SK-N-SH (cell line): ENCODE measurements at regions not wholly inside any gene's neighbourhood (a gene's known extent, or its start where the extent isn't known, plus 50 kb on each side); places are given as distances from the start of the nearest gene placed in this dataset.

Source experiments
- CTCF ChIA-PET: fragments of 300-600, 350-600 bp; formaldehyde crosslinking; extraction: SDS; loops from one replicate; lab custom pipeline; 2021; lab: Yijun Ruan, JAX
- POLR2A ChIA-PET: fragments of 350-600 bp; sonication (Branson Sonifier 250); formaldehyde crosslinking; extraction: SDS; loops from one replicate; lab custom pipeline; 2020; ENCODE audit warnings: antibody characterized with exemption, inconsistent platforms; lab: Yijun Ruan, JAX
- DNase-seq: peaks from one replicate; pipeline ENCODE4 v3.0.0; 2012
- H2AFZ ChIP-seq: fragments of 200-600 bp; sonication (generic); 2 replicates; pipeline ENCODE4 v1.8.1; 2016; ENCODE audit warnings: antibody characterized with exemption, mild to moderate bottlenecking, low read depth
- H3F3A ChIP-seq: fragments of 200-600 bp; sonication (generic); replicated peaks from 2 replicates; pipeline ENCODE3; 2016; ENCODE audit warnings: antibody characterized with exemption, mild to moderate bottlenecking; ENCODE audit not compliant: insufficient read depth
- H3K27ac ChIP-seq, 2 experiments: fragments of 200-500 bp in 1 of 2; fragments of 200-600 bp in 1 of 2; sonication (Bioruptor generic) in 1 of 2; sonication (generic), shearing (Covaris generic) in 1 of 2; 2 replicates each; pipeline versions ENCODE4 v1.5.1 to v1.6.1; 2014 to 2016; ENCODE audit warnings: low read depth in 2 of 2, inconsistent platforms in 1 of 2, low read length in 1 of 2, mild to moderate bottlenecking in 1 of 2, mixed read lengths in 1 of 2
- H3K27me3 ChIP-seq: fragments of 200-600 bp; sonication (generic), shearing (Covaris generic); 2 replicates; pipeline ENCODE4 v1.6.1; 2016; ENCODE audit warnings: mixed run types; ENCODE audit not compliant: insufficient read depth
- H3K36me3 ChIP-seq, 2 experiments: fragments of 200-500 bp in 1 of 2; fragments of 200-600 bp in 1 of 2; sonication (Bioruptor generic) in 1 of 2; sonication (generic) in 1 of 2; replicated peaks in 1 of 2; 2 replicates each; pipeline versions ENCODE3 to v1.5.1; 2014 to 2016; ENCODE audit warnings: low read length in 1 of 2, mild to moderate bottlenecking in 1 of 2; ENCODE audit not compliant: insufficient read depth in 2 of 2, control insufficient read depth in 1 of 2
- H3K4me1 ChIP-seq, 2 experiments: fragments of 200-500 bp in 1 of 2; fragments of 200-600 bp in 1 of 2; sonication (Bioruptor generic) in 1 of 2; sonication (generic), shearing (Covaris generic) in 1 of 2; 2 replicates each; pipeline versions ENCODE4 v1.5.1 to v1.6.1; 2014 to 2016; ENCODE audit warnings: low read depth in 1 of 2, low read length in 1 of 2, mixed run types in 1 of 2; ENCODE audit not compliant: insufficient read depth in 2 of 2, control insufficient read depth in 1 of 2
- H3K4me2 ChIP-seq: fragments of 200-600 bp; sonication (generic), shearing (Covaris generic); 2 replicates; pipeline ENCODE4 v1.6.1; 2017; ENCODE audit warnings: mixed run types
- H3K4me3 ChIP-seq, 2 experiments: fragments of 200-500 bp in 1 of 2; fragments of 200-600 bp in 1 of 2; sonication (Bioruptor generic) in 1 of 2; sonication (generic), shearing (Covaris generic) in 1 of 2; 2 replicates each; pipeline versions ENCODE4 v1.5.1 to v1.8.1; 2014 to 2016; ENCODE audit warnings: low read depth in 2 of 2, inconsistent platforms in 1 of 2, low read length in 1 of 2, mild to moderate bottlenecking in 1 of 2, mixed read lengths in 1 of 2, moderate library complexity in 1 of 2
- H3K79me2 ChIP-seq: fragments of 200-600 bp; sonication (generic); 2 replicates; pipeline ENCODE4 v1.8.1; 2017; ENCODE audit warnings: mild to moderate bottlenecking; ENCODE audit not compliant: insufficient read depth
- H3K9ac ChIP-seq: fragments of 200-600 bp; sonication (generic); 2 replicates; pipeline ENCODE4 v1.6.1; 2017; ENCODE audit warnings: mixed run types
- H3K9me2 ChIP-seq: fragments of 200-600 bp; sonication (generic); 2 replicates; pipeline ENCODE4 v1.6.1; 2017; ENCODE audit warnings: mixed run types
- H3K9me3 ChIP-seq: fragments of 200-600 bp; sonication (generic); 2 replicates; pipeline ENCODE4 v1.6.1; 2017; ENCODE audit warnings: mixed run types, mild to moderate bottlenecking, moderate library complexity
- H4K20me1 ChIP-seq: fragments of 200-600 bp; sonication (generic); 2 replicates; pipeline ENCODE4 v1.6.1; 2017; ENCODE audit warnings: mild to moderate bottlenecking, mixed run types; ENCODE audit not compliant: insufficient read depth
- FOXJ3 ChIP-seq: sonication (generic); formaldehyde crosslinking; IDR thresholded peaks from 2 replicates; pipeline ENCODE4 v1.5.1; 2020; ENCODE audit warnings: mild to moderate bottlenecking, missing genetic modification reagents
- PBX3 ChIP-seq: IDR thresholded peaks from 2 replicates; pipeline ENCODE4; 2012
- RAD21 ChIP-seq: IDR thresholded peaks from 2 replicates; pipeline ENCODE4 v1.6.1; 2012; ENCODE audit warnings: mild to moderate bottlenecking, low read length
- RCOR1 ChIP-seq: fragments of 150-350 bp; IDR thresholded peaks from 2 replicates; pipeline ENCODE4 v1.6.1; 2017; ENCODE audit warnings: antibody characterized with exemption, low read length
- REST ChIP-seq: IDR thresholded peaks from 2 replicates; pipeline ENCODE4 v1.6.1; 2012; ENCODE audit warnings: mild to moderate bottlenecking, low read depth, low read length, moderate library complexity
- RFX5 ChIP-seq: IDR thresholded peaks from 2 replicates; pipeline ENCODE4 v1.6.1; 2012; ENCODE audit warnings: mild to moderate bottlenecking, improper control_type of control experiment, low read length
- SIN3A ChIP-seq: IDR thresholded peaks from 2 replicates; pipeline ENCODE4 v1.6.1; 2012; ENCODE audit warnings: low read depth, mild to moderate bottlenecking, low read length, moderate library complexity, borderline replicate concordance
- USF2 ChIP-seq: fragments of 150-350 bp; IDR thresholded peaks from 2 replicates; pipeline ENCODE4 v1.6.1; 2017; ENCODE audit warnings: antibody characterized with exemption, low read length, low read depth, borderline replicate concordance
- ZBTB33 ChIP-seq: IDR thresholded peaks from 2 replicates; pipeline ENCODE4 v1.4.0; 2012; ENCODE audit warnings: low read depth, borderline replicate concordance
- WGBS: methylation state at CpG from one replicate; pipeline ENCODE4 v1.1.6; 2017; ENCODE audit warnings: low lambda C conversion rate; 5-methylcytosine and 5-hydroxymethylcytosine counted together

- no peak for TF ChIP-seq PBX3
- TF ChIP-seq ZBTB33, result no peak
- no peak for TF ChIP-seq RFX5
- no peak for TF ChIP-seq RAD21
- no peak for TF ChIP-seq FOXJ3
Observed at GRCh38 chr4:183035726-183036415, 63.2 kb upstream of the WWC2 start (continued).

- H3K9ac ChIP-seq, result no peak overlapping the region
- DNase-seq, result no peak
- no peak overlapping the region for H3K4me3 ChIP-seq
- H3K9me2 ChIP-seq, result no peaks in the 10 kb centered on the region
- H3K36me3 ChIP-seq, result no peaks in the 10 kb centered on the region
- no peaks in the 10 kb centered on the region for H3K9me3 ChIP-seq
- H3F3A ChIP-seq, result no peaks in the 10 kb centered on the region
- WGBS, result 52% methylated on average over 4 of the region's 5 CpGs
- no peak overlapping the region for H2AFZ ChIP-seq
- H3K27ac ChIP-seq, result no peak overlapping the region
- CTCF ChIA-PET, result no interaction called here
- TF ChIP-seq RFX5 (no peak), ZBTB33 (no peak), SIN3A (no peak), USF2 (no peak), RCOR1 (no peak), REST (no peak)
- TF ChIP-seq, all 33 proteins: peak for 0
- H3K27me3 ChIP-seq, result no peaks in the 10 kb centered on the region
- no peak overlapping the region for H3K4me2 ChIP-seq
- H3K4me1 ChIP-seq, result no peaks in the 10 kb centered on the region
- no peaks in the 10 kb centered on the region for H4K20me1 ChIP-seq
- POLR2A ChIA-PET, result no interaction called here
- no peaks in the 10 kb centered on the region for H3K79me2 ChIP-seq
Observed at GRCh38 chr4:183035256-183035655, 63.8 kb upstream of the WWC2 start.
